K562 (cell line): ENCODE measurements at regions not wholly inside any gene's neighbourhood (a gene's known extent, or its start where the extent isn't known, plus 50 kb on each side); places are given as distances from the start of the nearest gene placed in this dataset.

Experiments
- BCOR ChIP-seq: fragments of 450-650 bp; IDR thresholded peaks from 2 replicates; pipeline ENCODE4 v1.6.1; 2016
- E2F6 ChIP-seq, 2 experiments: IDR thresholded peaks; 2 replicates each; pipeline ENCODE4 v1.6.1; 2011; ENCODE audit warnings: borderline replicate concordance in 1 of 2, control low read depth in 1 of 2, low read depth in 1 of 2, low read length in 1 of 2, mild to moderate bottlenecking in 1 of 2, mixed read lengths in 1 of 2, moderate library complexity in 1 of 2; ENCODE audit not compliant: insufficient read depth in 1 of 2, insufficient read length in 1 of 2, poor library complexity in 1 of 2, severe bottlenecking in 1 of 2; ENCODE audit errors: extremely low read depth in 1 of 2
- KDM4B ChIP-seq, 2 experiments: fragments of 450-650 bp in 1 of 2; sonication (generic) in 1 of 2; IDR thresholded peaks; 2 replicates each; pipeline ENCODE4 v1.6.1; 2016 to 2017; ENCODE audit warnings: borderline replicate concordance in 2 of 2, antibody characterized with exemption in 1 of 2, low read depth in 1 of 2, mild to moderate bottlenecking in 1 of 2
- RBM15 ChIP-seq: fragments of 200-400 bp; formaldehyde crosslinking; IDR thresholded peaks from 2 replicates; pipeline ENCODE4 v1.6.1; 2018; ENCODE audit warnings: mild to moderate bottlenecking, low read length, moderate library complexity; ENCODE audit not compliant: insufficient read depth
- ZBTB40 ChIP-seq, 2 experiments: fragments of 450-650 bp in 1 of 2; sonication (generic) in 1 of 2; formaldehyde crosslinking in 1 of 2; IDR thresholded peaks; 2 replicates each; pipeline versions ENCODE4 v1.7.1 to v1.9.0; 2016 to 2022; ENCODE audit warnings: inconsistent platforms in 1 of 2, mild to moderate bottlenecking in 1 of 2, missing genetic modification reagents in 1 of 2

GRCh38 chr6:100311707-100312251 lies 152.9 kb downstream of the SIM1 start (continued):
- TF ChIP-seq E2F6 (IDR thresholded peaks at IDR 0.05; ENCODE audit: borderline replicate concordance in 1 of 2, extremely low read depth in 1 of 2, insufficient read depth in 1 of 2, insufficient read length in 1 of 2, low read depth in 1 of 2, low read length in 1 of 2, poor library complexity in 1 of 2, severe bottlenecking in 1 of 2) (no peak), BCOR (no peak), RBM15 (no peak), ZBTB40 (IDR thresholded peaks at IDR 0.05) (no peak), ZBTB40 (CRISPR knock-in tag; IDR thresholded peaks at IDR 0.05) (no peak), KDM4B (IDR thresholded peaks at IDR 0.05; ENCODE audit: borderline replicate concordance in 2 of 2, low read depth in 1 of 2) (no peak)
